CD14-positive monocyte (primary cell): ENCODE measurements at regions not wholly inside any gene's neighbourhood (a gene's known extent, or its start where the extent isn't known, plus 50 kb on each side); places are given as distances from the start of the nearest gene placed in this dataset.

Experiments
- DNase-seq, 3 donors: peaks; one replicate each; pipeline ENCODE4 v3.0.0-alpha.2; 2011 to 2022
- H2AFZ ChIP-seq: 2 replicates; pipeline ENCODE4 v1.6.0; 2012; ENCODE audit warnings: mild to moderate bottlenecking, low read depth, low read length, inconsistent platforms; ENCODE audit not compliant: insufficient read depth, poor library complexity, severe bottlenecking
- H3K27ac ChIP-seq, 2 donors: 1 replicate in 1 of 2; 2 replicates in 1 of 2; pipeline ENCODE4 v1.5.1; 2012 to 2013; ENCODE audit warnings: low read length in 2 of 2, control low read depth in 1 of 2, inconsistent platforms in 1 of 2, low read depth in 1 of 2, mild to moderate bottlenecking in 1 of 2
- H3K27me3 ChIP-seq, 2 donors: one replicate each; pipeline versions ENCODE4 v1.6.0 to v1.6.1; 2011 to 2013; ENCODE audit warnings: low read length in 2 of 2; ENCODE audit not compliant: control insufficient read depth in 2 of 2, insufficient read depth in 2 of 2
- H3K36me3 ChIP-seq, 2 donors: replicated peaks in 1 of 2; 1 replicate in 1 of 2; 2 replicates in 1 of 2; pipeline versions ENCODE4 v1.5.1 to v1.6.1; 2012 to 2013; ENCODE audit warnings: low read length in 2 of 2, control low read depth in 1 of 2, inconsistent platforms in 1 of 2, mild to moderate bottlenecking in 1 of 2; ENCODE audit not compliant: insufficient read depth in 2 of 2, control insufficient read depth in 1 of 2
- H3K4me1 ChIP-seq, 2 donors: 1 replicate in 1 of 2; 2 replicates in 1 of 2; pipeline versions ENCODE4 v1.5.1 to v1.6.1; 2012 to 2013; ENCODE audit warnings: low read length in 2 of 2, control low read depth in 1 of 2, inconsistent platforms in 1 of 2, mild to moderate bottlenecking in 1 of 2, moderate library complexity in 1 of 2; ENCODE audit not compliant: insufficient read depth in 2 of 2, control insufficient read depth in 1 of 2
- H3K4me2 ChIP-seq: replicated peaks from 2 replicates; pipeline ENCODE3; 2012; ENCODE audit warnings: low read length, moderate library complexity, mild to moderate bottlenecking; ENCODE audit not compliant: poor library complexity, severe bottlenecking; ENCODE audit errors: extremely low read depth
- H3K4me3 ChIP-seq, 3 experiments: fragments of 200-600 bp in 1 of 3; sonication (generic) in 1 of 3; replicated peaks in 1 of 3; 1 replicate in 2 of 3; 2 replicates in 1 of 3; pipeline ENCODE4 v1.5.1; 2011 to 2013; ENCODE audit warnings: low read length in 3 of 3, mild to moderate bottlenecking in 3 of 3, control low read depth in 2 of 3, low read depth in 2 of 3, inconsistent platforms in 1 of 3, moderate library complexity in 1 of 3
- H3K79me2 ChIP-seq: 2 replicates; pipeline ENCODE4 v1.6.0; 2012; ENCODE audit warnings: mild to moderate bottlenecking, control low read depth, inconsistent platforms, low read length, moderate library complexity; ENCODE audit not compliant: insufficient read depth
- H3K9ac ChIP-seq: 2 replicates; pipeline ENCODE4 v1.6.0; 2017; ENCODE audit warnings: low read length, mild to moderate bottlenecking; ENCODE audit not compliant: insufficient read depth, poor library complexity, severe bottlenecking
- H3K9me3 ChIP-seq, 2 donors: replicated peaks in 1 of 2; 1 replicate in 1 of 2; 2 replicates in 1 of 2; pipeline versions ENCODE4 v1.5.1 to v1.6.1; 2012 to 2013; ENCODE audit warnings: low read length in 2 of 2, control low read depth in 1 of 2; ENCODE audit not compliant: control insufficient read depth in 1 of 2, insufficient read depth in 1 of 2
- H4K20me1 ChIP-seq: 2 replicates; pipeline ENCODE4 v1.6.0; 2012; ENCODE audit warnings: mild to moderate bottlenecking, low read length, control low read depth, moderate library complexity; ENCODE audit not compliant: insufficient read depth
- H3K27ac Mint-ChIP-seq, 7 donors: one replicate each; pipeline ENCODE4 v1.8.0; 2020; ENCODE audit warnings: mild to moderate bottlenecking in 7 of 7, mixed read lengths in 7 of 7, moderate library complexity in 6 of 7, inconsistent platforms in 2 of 7
- H3K27me3 Mint-ChIP-seq, 3 donors: one replicate each; pipeline ENCODE4 v1.8.0; 2021 to 2022; ENCODE audit warnings: low read depth in 3 of 3, mild to moderate bottlenecking in 3 of 3, mixed read lengths in 3 of 3, moderate library complexity in 3 of 3, inconsistent platforms in 1 of 3
- H3K36me3 Mint-ChIP-seq, 2 donors: one replicate each; pipeline ENCODE4 v1.8.0; 2020; ENCODE audit warnings: mixed read lengths in 2 of 2, inconsistent platforms in 1 of 2, mild to moderate bottlenecking in 1 of 2
- H3K4me1 Mint-ChIP-seq: one replicate; pipeline ENCODE4 v1.8.0; 2020; ENCODE audit warnings: mild to moderate bottlenecking, mixed read lengths
- H3K4me3 Mint-ChIP-seq, 2 donors: one replicate each; pipeline ENCODE4 v1.8.0; 2020; ENCODE audit warnings: mild to moderate bottlenecking in 2 of 2, mixed read lengths in 2 of 2, moderate library complexity in 1 of 2
- H3K9me3 Mint-ChIP-seq, 7 donors: one replicate each; pipeline ENCODE4 v1.8.0; 2020 to 2022; ENCODE audit warnings: mixed read lengths in 7 of 7, mild to moderate bottlenecking in 6 of 7, moderate library complexity in 6 of 7, inconsistent platforms in 2 of 7
- WGBS: methylation state at CpG from one replicate; pipeline ENCODE4 v1.1.5; 2013; ENCODE audit warnings: missing lambda C conversion rate; ENCODE audit not compliant: insufficient coverage; 5-methylcytosine and 5-hydroxymethylcytosine counted together
- intact Hi-C, 2 donors: fragments of 100-400 bp; cut with micrococcal nuclease; formaldehyde crosslinking; loops; one replicate each; pipeline versions ENCODE4 v1.15.0 to v1.15.1; 2023
- TF ChIP-seq, protein P1 (sequence below): fragments of 200-600 bp; IDR thresholded peaks from one replicate; pipeline ENCODE4 v1.8.0; 2022; ENCODE audit warnings: antibody characterized with exemption, mild to moderate bottlenecking

DNA sequence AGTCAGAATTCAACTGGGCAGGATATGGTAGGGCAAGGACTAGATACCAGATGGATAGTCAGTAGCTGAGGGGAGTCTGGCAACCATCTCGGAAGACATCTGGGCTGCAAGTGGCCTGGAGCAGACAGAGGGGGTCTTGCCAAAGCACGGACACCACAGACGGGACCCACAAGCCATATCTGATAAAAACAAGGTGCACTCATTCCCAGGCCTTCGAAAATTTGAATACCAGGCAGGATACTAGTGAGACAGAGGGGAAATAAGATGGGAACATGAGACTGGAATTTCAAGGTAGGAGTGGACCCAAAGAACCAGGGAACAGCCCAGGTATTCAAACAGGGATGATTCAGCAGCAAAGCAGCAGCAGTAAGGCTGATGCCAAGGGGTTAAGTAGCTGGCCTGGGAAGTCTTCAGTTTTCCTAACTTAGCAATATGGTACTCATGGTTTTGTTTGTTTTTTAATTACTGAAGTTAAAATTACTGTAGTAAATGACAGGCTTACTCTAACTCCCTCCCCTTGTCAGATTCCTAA lies 144.9 kb upstream of the NCKAP5 start:
- no peak for DNase-seq
- H3K36me3 Mint-ChIP-seq, result no peaks in the 10 kb centered on the region
- H3K4me2 ChIP-seq, result no peak overlapping the region
- H3K4me3 ChIP-seq, result no peak overlapping the region
- WGBS, result 93% methylated on average over 4 of the region's 4 CpGs
- no peaks in the 10 kb centered on the region for H3K27me3 ChIP-seq
- H3K9ac ChIP-seq, result no peak overlapping the region
- no peaks in the 10 kb centered on the region for H3K4me1 ChIP-seq
- no peak overlapping the region for H3K27ac Mint-ChIP-seq
- no peak overlapping the region for H3K27ac ChIP-seq
- TF ChIP-seq, protein P1, sequence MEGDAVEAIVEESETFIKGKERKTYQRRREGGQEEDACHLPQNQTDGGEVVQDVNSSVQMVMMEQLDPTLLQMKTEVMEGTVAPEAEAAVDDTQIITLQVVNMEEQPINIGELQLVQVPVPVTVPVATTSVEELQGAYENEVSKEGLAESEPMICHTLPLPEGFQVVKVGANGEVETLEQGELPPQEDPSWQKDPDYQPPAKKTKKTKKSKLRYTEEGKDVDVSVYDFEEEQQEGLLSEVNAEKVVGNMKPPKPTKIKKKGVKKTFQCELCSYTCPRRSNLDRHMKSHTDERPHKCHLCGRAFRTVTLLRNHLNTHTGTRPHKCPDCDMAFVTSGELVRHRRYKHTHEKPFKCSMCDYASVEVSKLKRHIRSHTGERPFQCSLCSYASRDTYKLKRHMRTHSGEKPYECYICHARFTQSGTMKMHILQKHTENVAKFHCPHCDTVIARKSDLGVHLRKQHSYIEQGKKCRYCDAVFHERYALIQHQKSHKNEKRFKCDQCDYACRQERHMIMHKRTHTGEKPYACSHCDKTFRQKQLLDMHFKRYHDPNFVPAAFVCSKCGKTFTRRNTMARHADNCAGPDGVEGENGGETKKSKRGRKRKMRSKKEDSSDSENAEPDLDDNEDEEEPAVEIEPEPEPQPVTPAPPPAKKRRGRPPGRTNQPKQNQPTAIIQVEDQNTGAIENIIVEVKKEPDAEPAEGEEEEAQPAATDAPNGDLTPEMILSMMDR, result no peak
- no peaks in the 10 kb centered on the region for H4K20me1 ChIP-seq
- intact Hi-C loops, result no loop called here
- H3K9me3 ChIP-seq, result no peaks in the 10 kb centered on the region
- H3K9me3 Mint-ChIP-seq, result peaks cover 0 to 11% (median 3%) of the 10 kb centered on the region in 7 donors
- H3K4me1 Mint-ChIP-seq, result no peaks in the 10 kb centered on the region
- no peak overlapping the region for H3K4me3 Mint-ChIP-seq
- no peaks in the 10 kb centered on the region for H3K36me3 ChIP-seq
- H3K27me3 Mint-ChIP-seq, result peaks cover 0 to 2% (median 2%) of the 10 kb centered on the region in 3 donors
- H2AFZ ChIP-seq, result no peak overlapping the region
- H3K79me2 ChIP-seq, result no peaks in the 10 kb centered on the region

DNA sequence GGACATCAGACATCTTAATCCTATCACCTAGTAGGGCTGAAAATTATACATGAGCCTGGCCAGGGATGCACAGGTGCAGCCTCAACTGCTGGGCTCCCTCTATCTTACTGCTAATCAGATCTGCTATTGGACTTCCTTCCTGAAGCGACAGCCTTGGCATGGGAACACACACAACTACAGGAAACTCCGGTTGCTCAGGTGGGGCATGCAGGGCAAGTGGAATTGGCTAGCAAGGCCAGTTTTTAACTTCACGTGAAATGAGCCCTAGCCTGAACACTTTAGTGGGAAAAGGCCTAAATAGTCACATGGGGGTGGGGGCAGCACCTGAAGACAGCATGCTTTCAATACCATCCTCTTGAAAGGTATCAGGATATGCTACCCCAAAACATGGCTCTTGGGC lies 147.9 kb upstream of the NCKAP5 start:
- Histone ChIP-seq H3K4me3 (no peak overlapping the region), H2AFZ (no peak overlapping the region), H3K9me3 (no peaks in the 10 kb centered on the region), H3K27me3 (no peaks in the 10 kb centered on the region), H3K27ac (no peak overlapping the region), H3K9ac (no peak overlapping the region), H4K20me1 (no peaks in the 10 kb centered on the region), H3K4me1 (no peaks in the 10 kb centered on the region), H3K4me2 (no peak overlapping the region), H3K36me3 (no peaks in the 10 kb centered on the region), H3K79me2 (no peaks in the 10 kb centered on the region)
- no peak for DNase-seq
- intact Hi-C loops, result no loop called here
- Mint-ChIP-seq H3K27me3 (peaks cover 0 to 2% (median 0%) of the 10 kb centered on the region in 3 donors), H3K27ac (no peak overlapping the region), H3K9me3 (peaks cover 0 to 5% (median 0%) of the 10 kb centered on the region in 7 donors), H3K4me1 (no peaks in the 10 kb centered on the region), H3K4me3 (no peak overlapping the region), H3K36me3 (no peaks in the 10 kb centered on the region)
- TF ChIP-seq, protein P1, result no peak
- 83% methylated on average over 2 of the region's 3 CpGs for WGBS
